Renal cortical epithelial cell (primary cell): ENCODE measurements at regions not wholly inside any gene's neighbourhood (a gene's known extent, or its start where the extent isn't known, plus 50 kb on each side); places are given as distances from the start of the nearest gene placed in this dataset.
"Not testable (repeated sequence)": the region's sequence is repeated elsewhere in the genome, so short reads cannot be mapped to it uniquely, and the experiment has no call there.

ENCODE experiments used
- DNase-seq: peaks from one replicate; pipeline ENCODE4 v3.0.0-alpha.2; 2011; ENCODE audit warnings: low read depth

DNA sequence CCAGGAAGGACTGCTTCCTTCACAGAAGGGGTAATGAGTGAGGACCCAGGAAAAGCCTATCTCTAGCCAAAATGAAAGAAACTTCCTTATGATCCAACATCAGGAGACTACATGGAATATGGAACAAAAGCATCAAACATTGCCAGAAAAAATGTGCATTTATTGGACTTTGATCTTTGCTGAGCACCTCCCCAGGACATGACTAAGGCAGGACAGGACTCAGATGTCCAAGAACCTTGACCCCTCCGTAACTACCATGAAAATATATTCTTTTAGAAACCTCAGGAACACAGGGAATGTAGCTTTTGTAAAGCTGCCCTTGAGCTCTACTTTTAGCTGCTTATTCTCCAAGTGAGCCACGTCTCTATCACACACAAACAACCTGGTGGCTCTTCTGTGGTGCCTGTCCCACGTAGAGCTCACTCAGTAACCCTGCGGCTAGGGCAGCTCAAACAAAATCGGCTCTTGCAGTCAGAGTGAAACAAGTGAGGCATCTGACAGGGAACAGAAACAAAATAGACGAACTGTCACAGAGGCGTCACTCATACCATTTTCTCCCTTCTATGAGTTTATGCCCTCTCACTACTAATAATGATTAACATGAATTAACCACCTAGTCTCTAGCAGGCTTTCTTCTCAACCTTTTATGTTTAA lies 471.5 kb upstream of the API5 start:
- DNase-seq, result no peak

GRCh38 chr11:42840860-42841259 lies 470.9 kb upstream of the API5 start:
- DNase-seq, result no peak

DNA sequence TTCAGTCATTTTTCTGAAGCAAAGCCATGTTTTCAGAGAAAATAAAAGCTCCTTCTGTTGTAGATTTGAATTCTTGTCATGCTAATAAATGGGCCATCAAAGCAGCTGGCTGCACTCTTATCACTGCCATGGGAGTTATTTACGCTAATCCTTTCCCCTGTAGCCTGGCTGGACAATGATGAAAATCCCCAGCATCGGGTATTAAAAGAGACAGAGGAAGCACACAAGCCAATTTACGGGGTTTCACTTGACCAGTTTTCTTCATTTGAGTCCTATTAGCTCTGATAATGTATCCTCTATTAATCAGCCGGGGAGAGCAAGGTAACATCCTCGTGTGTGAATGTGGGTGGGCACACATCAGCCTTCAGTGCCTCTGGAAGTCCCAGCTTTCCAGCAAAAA lies 470.2 kb upstream of the API5 start:
- DNase-seq, result no peak

GRCh38 chr11:42849362-42849761 lies 462.4 kb upstream of the API5 start:
- no peak for DNase-seq

DNA sequence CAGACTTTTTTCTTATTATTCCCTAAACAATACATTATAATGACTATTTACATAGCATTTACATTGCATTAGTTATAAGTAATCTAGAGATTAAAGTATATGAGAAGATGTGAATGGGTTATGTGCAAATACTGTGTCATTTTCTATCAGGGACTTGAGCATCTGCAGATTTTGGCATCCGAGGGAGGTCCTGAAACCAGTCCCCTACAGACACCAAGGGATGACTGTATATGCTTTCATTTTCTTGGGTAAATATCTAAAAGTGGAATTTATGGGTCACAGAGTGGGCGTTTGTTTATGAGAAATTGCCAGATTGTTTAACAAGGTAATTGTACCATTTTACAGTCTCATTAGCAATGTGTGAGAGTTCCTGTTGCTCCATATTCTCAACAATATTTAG lies 454.5 kb upstream of the API5 start:
- no peak for DNase-seq

DNA sequence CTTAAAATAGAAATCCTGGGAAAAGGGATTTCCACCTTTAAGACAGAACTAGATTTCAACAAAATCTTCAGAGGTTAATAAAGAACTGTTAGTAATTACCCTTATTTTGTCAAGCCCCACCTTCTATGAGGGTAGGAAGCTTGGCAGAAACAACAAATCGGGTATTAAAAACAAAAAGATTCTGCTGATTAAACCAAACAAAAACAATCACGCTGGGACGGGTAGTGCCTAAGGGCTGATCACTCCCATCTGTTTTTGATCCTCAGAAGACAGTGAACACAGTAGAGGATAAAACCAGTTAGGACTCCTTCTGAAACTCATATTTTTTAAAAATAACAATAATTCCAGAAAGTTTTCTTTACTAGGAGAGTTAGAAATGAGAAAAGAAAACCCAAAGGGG lies 441.3 kb upstream of the API5 start:
- DNase-seq, result no peak

GRCh38 chr11:42873800-42874405 lies 437.9 kb upstream of the API5 start:
- not testable (repeated sequence) for DNase-seq

- not testable (repeated sequence) for DNase-seq
Measured at GRCh38 chr11:42881335-42881734, 430.5 kb upstream of the API5 start.

DNA sequence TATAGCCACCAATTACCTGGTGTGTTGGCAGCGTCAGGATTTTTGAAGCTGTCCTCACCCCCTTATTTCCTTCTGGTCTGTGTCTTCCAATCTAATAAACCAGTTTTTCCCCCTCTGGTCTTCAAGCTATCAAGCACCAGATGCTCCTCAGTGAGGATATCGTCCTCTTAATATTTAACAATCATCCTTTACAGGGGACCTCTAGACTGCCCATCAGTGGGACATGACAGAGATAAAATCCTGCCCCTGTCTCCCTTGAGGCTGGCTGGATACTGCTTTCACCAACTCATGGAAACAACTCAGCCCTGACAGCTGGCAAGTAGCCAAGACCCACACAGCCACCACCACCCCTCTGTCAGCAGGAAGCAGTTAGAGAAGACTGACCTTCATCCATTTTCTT lies 421.0 kb upstream of the API5 start:
- DNase-seq, result no peak

GRCh38 chr11:42901084-42901483 lies 410.7 kb upstream of the API5 start:
- no peak for DNase-seq

DNA sequence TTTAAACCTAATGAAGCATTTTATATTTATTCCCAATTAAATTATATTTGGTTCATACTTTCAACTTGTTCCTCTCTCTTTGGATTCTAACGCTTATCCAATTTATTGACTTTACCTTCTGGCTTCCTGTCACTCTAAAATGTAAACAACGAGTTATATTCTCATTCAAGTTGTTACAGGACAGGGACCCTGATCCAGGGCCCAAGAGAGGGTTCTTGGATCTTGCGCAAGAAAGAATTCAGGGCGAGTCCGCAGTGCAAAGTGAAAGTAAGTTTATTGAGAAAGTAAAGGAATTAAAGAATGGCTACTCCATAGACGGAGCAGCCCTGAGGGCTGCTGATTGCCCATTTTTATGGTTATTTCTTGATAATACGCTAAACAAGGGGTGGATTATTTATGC lies 405.6 kb upstream of the API5 start:
- no peak for DNase-seq

DNA sequence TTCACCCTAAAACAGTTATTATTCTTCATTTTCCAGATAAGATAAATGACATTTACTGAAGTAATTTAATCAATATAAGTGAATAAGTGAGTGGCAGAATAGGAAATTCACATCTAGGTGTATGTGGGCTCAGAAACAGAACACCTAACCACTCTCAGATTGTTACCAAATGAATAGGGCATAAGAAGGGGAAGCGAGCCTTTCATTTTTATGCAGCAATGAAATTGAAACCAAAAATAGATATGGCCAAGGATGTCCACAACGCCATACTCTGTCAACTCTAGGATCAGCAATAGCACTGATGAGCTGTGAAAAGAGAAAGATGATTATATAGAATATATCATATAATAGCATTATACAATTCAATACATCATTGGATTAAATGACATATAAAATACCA lies 398.1 kb upstream of the API5 start:
- DNase-seq, result no peak

DNA sequence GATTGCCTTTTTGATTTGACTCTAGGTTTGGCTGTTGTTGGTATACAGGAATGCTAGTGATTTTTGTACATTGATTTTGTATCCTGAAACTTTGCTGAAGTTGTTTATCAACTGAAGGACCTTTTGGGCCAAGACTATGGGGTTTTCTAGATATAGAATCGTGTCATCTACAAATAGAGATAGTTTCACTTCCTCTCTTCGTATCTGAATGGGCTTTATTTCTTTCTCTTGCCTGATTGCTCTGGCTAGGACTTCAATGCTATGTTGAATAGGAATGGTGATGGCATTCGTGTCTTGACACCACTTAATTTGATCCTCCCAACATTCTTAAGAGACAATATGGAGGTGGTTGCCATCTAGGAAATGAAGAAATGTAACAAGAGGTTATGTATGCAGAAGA lies 388.1 kb upstream of the API5 start:
- DNase-seq, result no peak

DNA sequence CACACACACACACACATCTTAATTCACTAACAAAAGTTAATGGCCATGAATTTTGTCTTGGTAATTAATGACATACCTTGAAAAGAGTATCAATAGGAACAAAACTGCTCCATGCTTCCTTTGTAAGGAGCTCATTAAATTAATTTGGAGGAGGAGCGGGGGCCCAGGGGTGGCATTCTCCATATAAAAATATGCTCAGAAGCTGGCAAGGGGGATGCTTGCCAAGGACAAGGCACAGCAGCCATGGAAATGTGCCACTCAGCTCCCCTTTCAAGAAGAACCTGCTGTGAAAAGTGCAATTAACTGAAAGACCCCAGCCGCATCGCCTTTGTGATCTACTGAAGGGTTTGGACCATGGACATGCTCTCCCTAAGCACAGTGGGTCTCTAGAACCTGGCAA lies 385.9 kb upstream of the API5 start:
- DNase-seq, result no peak

GRCh38 chr11:42947405-42947804 lies 364.4 kb upstream of the API5 start:
- DNase-seq, result no peak

- not testable (repeated sequence) for DNase-seq
Measured at GRCh38 chr11:42949738-42950376, 361.9 kb upstream of the API5 start.

GRCh38 chr11:42951266-42951665 lies 360.5 kb upstream of the API5 start:
- DNase-seq, result no peak

DNA sequence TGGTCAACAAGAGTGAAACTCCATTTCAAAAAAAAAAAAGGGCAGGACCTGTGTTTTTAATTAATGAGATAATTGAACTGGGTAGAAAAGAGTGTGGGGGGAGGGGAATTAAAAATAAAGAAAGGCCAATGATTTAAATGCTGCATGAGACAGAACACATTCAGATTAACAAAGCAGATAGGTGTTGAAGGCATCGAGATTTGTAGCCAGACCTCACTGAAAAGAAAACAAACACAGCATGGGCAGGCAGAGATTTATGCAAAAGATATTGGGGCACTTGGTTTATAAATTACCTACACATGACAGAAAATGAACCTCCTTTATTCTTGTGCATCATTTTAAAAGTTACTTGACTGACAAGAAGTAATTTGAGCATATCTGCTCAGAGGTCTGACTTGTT lies 354.0 kb upstream of the API5 start:
- DNase-seq, result no peak

DNA sequence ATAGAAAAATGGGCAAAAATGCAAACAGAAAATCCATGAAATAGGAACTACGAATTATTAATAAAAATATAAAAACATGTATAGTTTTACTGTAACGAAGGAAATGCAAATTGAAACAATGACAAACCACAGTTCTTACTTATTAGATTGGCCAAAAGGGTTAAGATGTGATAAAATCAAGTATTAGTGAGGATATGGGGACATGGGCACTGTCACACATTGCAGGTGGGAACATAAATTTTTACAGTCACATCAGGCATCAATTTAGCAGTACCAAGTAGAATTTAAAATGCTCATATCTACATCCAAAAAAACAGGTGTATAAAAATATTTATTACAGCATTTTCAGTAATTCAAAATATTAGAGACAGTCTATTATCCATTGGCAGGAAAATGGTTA lies 353.2 kb upstream of the API5 start:
- no peak for DNase-seq

- no peak for DNase-seq
Measured at GRCh38 chr11:42960521-42961088, 351.2 kb upstream of the API5 start.

- DNase-seq, result no peak
Measured at GRCh38 chr11:42967653-42968052, 344.1 kb upstream of the API5 start.

DNA sequence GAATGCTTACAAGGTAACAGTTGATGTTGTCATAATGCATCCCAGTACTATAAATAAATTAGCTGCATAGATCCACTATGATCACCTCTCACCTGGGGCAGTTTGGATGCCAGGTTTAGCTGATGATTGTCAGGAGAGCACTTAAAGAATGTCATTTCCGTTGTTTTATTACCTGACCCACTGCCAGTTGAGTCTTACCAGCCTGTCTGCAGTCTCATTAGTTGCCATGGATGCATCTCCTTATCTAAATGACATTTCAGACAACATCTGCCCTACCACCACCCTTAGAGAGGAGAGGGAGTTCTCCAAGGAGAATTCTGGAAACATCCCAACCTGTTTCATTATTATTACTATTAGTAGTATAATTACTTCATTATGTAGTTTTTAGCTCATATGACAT lies 339.1 kb upstream of the API5 start:
- no peak for DNase-seq

GRCh38 chr11:42974510-42975179 lies 337.2 kb upstream of the API5 start:
- no peak for DNase-seq
